LNCAP (cell line): ENCODE measurements at regions not wholly inside any gene's neighbourhood (a gene's known extent, or its start where the extent isn't known, plus 50 kb on each side); places are given as distances from the start of the nearest gene placed in this dataset.

ENCODE experiments used
- TF ChIP-seq, protein P1 (sequence below): fragments of 450-650 bp; IDR thresholded peaks from 2 replicates; pipeline ENCODE4 v1.5.1; 2017; ENCODE audit warnings: mild to moderate bottlenecking

DNA sequence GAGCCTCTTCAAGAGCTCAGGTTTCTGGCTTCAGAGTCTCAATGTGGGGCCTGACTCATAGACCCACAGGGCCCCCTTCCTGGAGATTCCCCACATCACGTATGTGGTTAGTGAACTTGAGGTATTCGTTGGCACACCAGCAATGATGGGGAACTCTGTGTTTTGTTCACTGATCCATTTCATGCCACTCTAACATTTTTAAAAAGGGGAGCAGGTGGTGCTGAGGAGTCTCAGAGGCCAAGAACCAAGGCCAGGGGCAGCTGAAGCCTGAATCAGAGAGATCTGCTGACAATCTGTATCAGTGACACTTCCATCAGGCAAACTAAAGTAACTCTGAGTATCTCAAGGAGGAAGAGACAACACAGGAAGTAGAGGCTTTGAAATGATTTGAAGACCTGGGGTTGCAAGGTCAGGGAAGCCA is 323.4 kb downstream of the VRK1 start:
- TF ChIP-seq, protein P1, sequence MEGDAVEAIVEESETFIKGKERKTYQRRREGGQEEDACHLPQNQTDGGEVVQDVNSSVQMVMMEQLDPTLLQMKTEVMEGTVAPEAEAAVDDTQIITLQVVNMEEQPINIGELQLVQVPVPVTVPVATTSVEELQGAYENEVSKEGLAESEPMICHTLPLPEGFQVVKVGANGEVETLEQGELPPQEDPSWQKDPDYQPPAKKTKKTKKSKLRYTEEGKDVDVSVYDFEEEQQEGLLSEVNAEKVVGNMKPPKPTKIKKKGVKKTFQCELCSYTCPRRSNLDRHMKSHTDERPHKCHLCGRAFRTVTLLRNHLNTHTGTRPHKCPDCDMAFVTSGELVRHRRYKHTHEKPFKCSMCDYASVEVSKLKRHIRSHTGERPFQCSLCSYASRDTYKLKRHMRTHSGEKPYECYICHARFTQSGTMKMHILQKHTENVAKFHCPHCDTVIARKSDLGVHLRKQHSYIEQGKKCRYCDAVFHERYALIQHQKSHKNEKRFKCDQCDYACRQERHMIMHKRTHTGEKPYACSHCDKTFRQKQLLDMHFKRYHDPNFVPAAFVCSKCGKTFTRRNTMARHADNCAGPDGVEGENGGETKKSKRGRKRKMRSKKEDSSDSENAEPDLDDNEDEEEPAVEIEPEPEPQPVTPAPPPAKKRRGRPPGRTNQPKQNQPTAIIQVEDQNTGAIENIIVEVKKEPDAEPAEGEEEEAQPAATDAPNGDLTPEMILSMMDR: no peak

DNA sequence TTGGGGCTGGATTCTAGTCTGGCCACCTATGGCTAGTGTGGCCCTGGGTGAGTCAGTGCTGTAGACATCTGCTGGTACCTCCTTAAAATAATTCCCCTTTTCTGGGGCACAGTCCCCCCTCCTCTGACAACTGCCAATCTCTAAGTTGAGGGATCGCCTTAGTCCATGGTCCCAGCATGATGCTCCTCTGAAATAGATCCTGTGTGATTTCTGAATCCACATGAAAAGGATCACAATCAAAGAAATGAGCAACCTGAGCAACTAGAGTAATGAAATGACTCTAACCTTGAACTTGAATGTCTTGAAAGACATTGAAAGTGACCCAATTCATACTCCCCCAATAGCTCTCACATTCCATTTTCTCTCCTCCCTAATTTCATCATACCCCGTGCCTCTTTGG is 332.5 kb downstream of the VRK1 start:
- TF ChIP-seq, protein P1: no peak

DNA sequence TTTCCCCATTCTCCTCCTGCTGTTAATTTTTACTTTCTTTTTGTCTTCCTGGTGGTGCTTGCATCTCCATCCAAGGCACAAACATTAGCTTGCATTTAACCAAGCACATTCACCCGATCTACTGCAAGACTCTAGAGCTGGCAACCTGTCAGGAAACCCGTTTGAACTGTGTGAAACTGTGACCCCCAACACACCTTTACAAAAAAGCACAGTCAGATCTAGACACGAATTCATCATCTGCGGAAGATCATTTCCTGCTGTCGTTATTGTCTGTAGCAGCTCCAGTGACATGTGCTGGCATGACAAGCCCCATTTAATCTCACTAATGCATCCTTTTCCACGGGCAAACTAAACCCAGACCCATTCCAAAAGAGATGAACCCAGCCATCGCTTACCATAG is 340.5 kb downstream of the VRK1 start:
- TF ChIP-seq, protein P1: no peak

DNA sequence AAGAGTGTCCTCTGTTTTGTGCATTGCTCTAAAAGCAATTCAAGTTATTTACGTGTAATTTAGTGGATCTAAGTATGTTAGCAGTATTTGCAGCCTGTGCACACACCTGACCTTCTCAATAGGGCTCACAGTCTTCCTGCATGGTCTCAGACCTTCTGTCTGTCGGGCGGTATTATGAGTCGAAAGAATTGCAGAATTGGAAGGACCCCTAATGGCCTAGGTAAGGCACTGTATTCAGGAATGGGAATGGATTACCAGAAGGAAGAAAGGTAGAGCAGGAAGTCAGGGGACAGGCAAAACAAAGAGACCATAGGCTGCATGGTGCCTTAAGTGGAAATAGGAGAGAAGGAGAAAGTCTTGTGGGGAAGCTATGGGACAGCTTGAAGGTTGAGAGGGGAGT is 341.6 kb downstream of the VRK1 start:
- TF ChIP-seq, protein P1: no peak

DNA sequence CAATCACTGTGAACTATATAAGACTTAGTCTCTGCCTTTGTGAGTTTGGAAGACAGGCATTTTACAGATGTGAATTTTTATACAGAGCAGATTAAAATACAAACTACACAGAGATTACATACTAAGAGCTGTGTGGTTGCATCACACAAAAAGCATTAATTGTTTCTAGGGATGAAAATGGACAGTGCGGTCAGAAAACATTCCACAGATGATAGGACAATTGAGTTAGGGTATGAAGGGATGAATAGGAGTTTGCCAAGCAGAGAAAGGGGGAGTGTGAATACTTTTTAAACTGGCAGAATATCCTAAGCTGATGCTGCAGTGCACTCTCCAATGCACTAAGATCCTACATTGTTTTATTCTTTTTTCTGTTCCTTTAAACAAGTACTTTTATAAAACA is 345.8 kb downstream of the VRK1 start:
- TF ChIP-seq, protein P1: no peak

DNA sequence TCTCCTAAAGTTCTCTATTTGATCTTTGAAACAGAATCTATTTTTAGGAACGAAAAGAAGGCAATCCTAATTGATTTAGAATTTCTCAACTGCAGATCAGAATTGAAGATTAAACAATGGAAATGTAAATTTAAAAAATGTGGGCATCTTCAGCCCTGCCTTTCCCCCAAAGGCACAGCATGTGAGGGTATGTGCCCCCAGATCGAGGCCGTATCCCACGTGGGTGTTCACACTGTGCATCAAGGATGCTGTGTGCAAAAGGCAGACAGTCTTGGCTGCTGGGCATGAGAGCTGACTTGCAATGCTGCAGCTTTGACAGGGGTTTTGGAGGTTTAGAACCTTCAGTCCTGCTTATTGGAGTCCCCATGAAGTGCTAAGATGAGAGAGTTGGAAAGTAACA is 346.3 kb downstream of the VRK1 start:
- TF ChIP-seq, protein P1: no peak

DNA sequence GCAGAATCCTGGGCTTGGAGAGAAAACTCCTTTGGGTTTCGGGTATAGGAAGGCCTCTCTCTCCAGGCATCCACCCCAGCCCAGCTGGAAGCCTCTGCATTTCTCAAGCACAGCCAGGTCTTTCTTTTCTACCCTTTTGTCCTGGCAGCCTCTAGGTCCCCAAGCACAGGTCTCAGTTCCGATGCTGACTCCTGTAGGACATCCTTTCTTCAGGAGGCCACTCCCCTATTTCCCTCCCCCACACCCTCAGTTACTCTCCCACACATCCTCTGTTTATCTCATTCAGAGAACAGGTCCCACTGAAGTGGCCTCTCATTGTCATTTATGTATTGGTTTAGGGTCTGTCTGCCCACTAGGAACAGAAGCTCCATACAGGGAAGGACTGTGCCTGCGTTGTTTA is 352.6 kb downstream of the VRK1 start:
- TF ChIP-seq, protein P1: no peak

DNA sequence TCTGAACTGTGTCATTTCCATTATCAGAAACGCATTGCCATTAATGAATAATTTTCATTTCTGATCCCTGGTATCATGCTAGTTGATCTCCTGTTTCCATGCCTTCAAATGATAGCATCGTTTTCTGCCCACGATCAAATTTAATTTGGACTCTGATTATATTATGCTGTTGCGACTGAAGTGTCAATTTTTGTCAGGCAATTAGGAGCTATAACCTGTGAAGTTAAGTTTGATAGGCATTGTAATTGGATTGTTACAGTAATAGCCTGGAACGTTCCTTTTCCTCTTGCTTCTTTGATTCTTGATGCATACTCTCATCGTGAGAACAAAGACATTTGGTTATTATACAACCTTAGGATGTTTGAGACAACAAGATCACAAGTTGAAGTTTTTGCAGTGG is 356.3 kb downstream of the VRK1 start:
- TF ChIP-seq, protein P1: no peak
